Upper lobe of left lung (tissue), 6 donors: ENCODE measurements at regions not wholly inside any gene's neighbourhood (a gene's known extent, or its start where the extent isn't known, plus 50 kb on each side); places are given as distances from the start of the nearest gene placed in this dataset.

Experiments used
- ATAC-seq, 2 donors: fragments of 200-7000 bp; cut with Tn5 transposase; one replicate each; pipeline ENCODE4 v1.9.1; 2022; ENCODE audit warnings: mild to moderate bottlenecking in 2 of 2, moderate library complexity in 2 of 2; ENCODE audit not compliant: low FRiP score in 2 of 2
- DNase-seq, 2 donors: peaks; one replicate each; pipeline ENCODE4 v3.0.0-alpha.2; 2019 to 2020
- H3K27ac ChIP-seq, 4 donors: fragments of 200-600 bp; sonication (generic); one replicate each; pipeline ENCODE4 v1.5.1; 2016 to 2019
- H3K27me3 ChIP-seq, 4 donors: fragments of 200-600 bp; sonication (generic); one replicate each; pipeline ENCODE4 v1.5.1; 2017 to 2019
- H3K36me3 ChIP-seq, 4 donors: fragments of 200-600 bp; sonication (generic); one replicate each; pipeline ENCODE4 v1.5.1; 2016 to 2019
- H3K4me1 ChIP-seq, 4 donors: fragments of 200-600 bp; sonication (generic); one replicate each; pipeline ENCODE4 v1.5.1; 2018 to 2019
- H3K4me3 ChIP-seq, 4 donors: fragments of 200-600 bp; sonication (generic); one replicate each; pipeline ENCODE4 v1.5.1; 2017 to 2019; ENCODE audit warnings: mild to moderate bottlenecking in 2 of 4, moderate library complexity in 1 of 4
- H3K9me3 ChIP-seq, 4 donors: fragments of 200-600 bp; sonication (generic); one replicate each; pipeline ENCODE4 v1.5.1; 2018 to 2019
- EP300 ChIP-seq, 4 donors: sonication (generic); formaldehyde crosslinking; IDR thresholded peaks; one replicate each; pipeline ENCODE4 v1.5.1; 2017; ENCODE audit warnings: antibody characterized with exemption in 4 of 4, control low read depth in 2 of 4
- POLR2A ChIP-seq, 4 donors: fragments of 450-650 bp; IDR thresholded peaks; one replicate each; pipeline ENCODE4 v1.5.1; 2016 to 2017; ENCODE audit warnings: antibody characterized with exemption in 4 of 4, mild to moderate bottlenecking in 2 of 4
- POLR2AphosphoS5 ChIP-seq, 2 donors: sonication (generic); formaldehyde crosslinking; IDR thresholded peaks; one replicate each; pipeline ENCODE4 v1.5.1; 2017; ENCODE audit warnings: antibody characterized with exemption in 2 of 2
- WGBS, 2 donors: methylation state at CpG; one replicate each; pipeline ENCODE4 v1.1.5; 2017 to 2018; 5-methylcytosine and 5-hydroxymethylcytosine counted together
- TF ChIP-seq, protein P1 (sequence below), 6 experiments: fragments of 450-650 bp in 4 of 6; fragments of 200-600 bp in 2 of 6; sonication (generic) in 2 of 6; IDR thresholded peaks; one replicate each; pipeline ENCODE4 v1.5.1; 2016 to 2019; ENCODE audit warnings: antibody characterized with exemption in 6 of 6
- donor health status: DM: no; HTN: no; CAD: no; lungs with moderate emphysema.
- donor health status: DM: no; HTN: yes; CAD: no; lungs with severe emphysema.

DNA sequence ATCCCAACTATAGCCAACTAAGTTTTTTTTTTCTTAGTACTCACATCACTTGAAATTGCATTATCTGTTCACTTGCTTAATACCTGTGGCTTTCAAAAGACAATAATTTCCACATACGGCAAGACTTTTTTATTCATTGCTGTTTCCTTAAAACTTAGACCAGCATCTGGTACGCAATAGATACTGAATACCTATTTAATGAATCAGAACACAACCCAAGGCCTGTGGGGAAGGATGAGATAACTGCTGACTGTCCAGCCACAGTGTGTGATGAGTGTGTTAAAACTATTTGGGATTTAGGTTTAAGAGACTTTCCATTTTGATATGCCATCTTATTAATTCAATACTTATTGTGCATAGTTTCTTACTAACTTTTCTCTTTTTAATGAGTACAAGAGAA is 988.7 kb downstream of the NTRK3 start:
- ATAC-seq (peak in 1 of 2 donors; percentile 72), DNase-seq (no peak)
- Histone ChIP-seq H3K27ac (no peak overlapping the region), H3K4me1 (no peaks in the 10 kb centered on the region), H3K9me3 (peaks cover 0 to 7% (median 0%) of the 10 kb centered on the region in 4 donors), H3K27me3 (no peaks in the 10 kb centered on the region), H3K36me3 (no peaks in the 10 kb centered on the region), H3K4me3 (no peak overlapping the region)
- TF ChIP-seq, protein P1, sequence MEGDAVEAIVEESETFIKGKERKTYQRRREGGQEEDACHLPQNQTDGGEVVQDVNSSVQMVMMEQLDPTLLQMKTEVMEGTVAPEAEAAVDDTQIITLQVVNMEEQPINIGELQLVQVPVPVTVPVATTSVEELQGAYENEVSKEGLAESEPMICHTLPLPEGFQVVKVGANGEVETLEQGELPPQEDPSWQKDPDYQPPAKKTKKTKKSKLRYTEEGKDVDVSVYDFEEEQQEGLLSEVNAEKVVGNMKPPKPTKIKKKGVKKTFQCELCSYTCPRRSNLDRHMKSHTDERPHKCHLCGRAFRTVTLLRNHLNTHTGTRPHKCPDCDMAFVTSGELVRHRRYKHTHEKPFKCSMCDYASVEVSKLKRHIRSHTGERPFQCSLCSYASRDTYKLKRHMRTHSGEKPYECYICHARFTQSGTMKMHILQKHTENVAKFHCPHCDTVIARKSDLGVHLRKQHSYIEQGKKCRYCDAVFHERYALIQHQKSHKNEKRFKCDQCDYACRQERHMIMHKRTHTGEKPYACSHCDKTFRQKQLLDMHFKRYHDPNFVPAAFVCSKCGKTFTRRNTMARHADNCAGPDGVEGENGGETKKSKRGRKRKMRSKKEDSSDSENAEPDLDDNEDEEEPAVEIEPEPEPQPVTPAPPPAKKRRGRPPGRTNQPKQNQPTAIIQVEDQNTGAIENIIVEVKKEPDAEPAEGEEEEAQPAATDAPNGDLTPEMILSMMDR (IDR thresholded peaks at IDR 0.05), result no peak
- TF ChIP-seq POLR2A (IDR thresholded peaks at IDR 0.05), result no peak
- no peak for TF ChIP-seq POLR2AphosphoS5 (IDR thresholded peaks at IDR 0.05)
- TF ChIP-seq EP300 (IDR thresholded peaks at IDR 0.05), result no peak
- 87 to 94% methylated on average over 2 of the region's 2 CpGs for WGBS, 2 donors

DNA sequence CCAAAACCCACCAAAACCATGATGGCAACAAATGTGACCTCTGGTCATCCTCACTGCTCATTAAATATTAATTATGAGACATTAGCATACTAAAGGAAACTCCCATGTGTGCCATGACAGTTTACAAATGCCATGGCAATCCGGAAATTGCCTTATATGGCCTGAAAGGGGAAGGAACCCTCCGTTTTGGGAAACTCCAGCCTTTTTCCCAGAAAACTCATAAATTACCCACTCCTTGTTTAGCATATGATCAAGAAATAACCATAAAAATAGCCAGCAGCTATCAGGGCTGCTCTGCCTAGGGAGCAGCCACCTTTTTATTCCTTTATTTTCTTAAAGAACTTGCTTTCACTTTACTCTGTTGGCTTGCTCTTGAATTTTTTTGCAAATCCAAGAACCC is 992.7 kb downstream of the NTRK3 start:
- no peaks in the 10 kb centered on the region for H3K4me1 ChIP-seq
- H3K4me3 ChIP-seq, result no peak overlapping the region
- DNase-seq (no peak), ATAC-seq (no peak)
- H3K9me3 ChIP-seq, result no peaks in the 10 kb centered on the region
- TF ChIP-seq POLR2A (IDR thresholded peaks at IDR 0.05) (no peak), POLR2AphosphoS5 (IDR thresholded peaks at IDR 0.05) (no peak), EP300 (IDR thresholded peaks at IDR 0.05) (no peak)
- TF ChIP-seq, protein P1 (IDR thresholded peaks at IDR 0.05), result no peak
- 29 to 38% methylated on average over 2 of the region's 2 CpGs for WGBS, 2 donors
- no peak overlapping the region for H3K27ac ChIP-seq
- H3K27me3 ChIP-seq, result no peaks in the 10 kb centered on the region
- no peaks in the 10 kb centered on the region for H3K36me3 ChIP-seq

DNA sequence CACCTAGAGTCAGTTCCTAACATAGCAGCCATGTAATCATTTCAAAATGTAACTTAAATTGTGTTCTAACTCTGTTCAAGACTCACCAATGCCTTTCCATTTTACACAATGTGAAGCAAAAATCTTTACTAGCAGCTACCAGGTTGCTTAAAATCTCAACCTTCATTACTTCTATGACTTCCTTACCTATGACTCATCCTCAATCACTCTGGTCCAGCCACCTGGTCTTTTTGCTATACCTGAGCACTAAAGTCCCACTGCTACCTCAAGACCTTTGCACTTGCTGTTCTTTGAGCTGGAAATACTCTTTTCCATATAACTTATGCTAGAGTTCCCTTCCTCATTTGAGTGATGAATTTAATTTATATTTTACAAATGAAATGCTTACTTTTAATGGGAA is 993.2 kb downstream of the NTRK3 start:
- Histone ChIP-seq H3K9me3 (no peaks in the 10 kb centered on the region), H3K27ac (no peak overlapping the region), H3K4me3 (no peak overlapping the region), H3K27me3 (no peaks in the 10 kb centered on the region), H3K4me1 (no peaks in the 10 kb centered on the region), H3K36me3 (no peaks in the 10 kb centered on the region)
- DNase-seq (no peak), ATAC-seq (no peak)
- TF ChIP-seq EP300 (IDR thresholded peaks at IDR 0.05) (no peak), POLR2AphosphoS5 (IDR thresholded peaks at IDR 0.05) (no peak), POLR2A (IDR thresholded peaks at IDR 0.05) (no peak)
- TF ChIP-seq, protein P1 (IDR thresholded peaks at IDR 0.05), result no peak

DNA sequence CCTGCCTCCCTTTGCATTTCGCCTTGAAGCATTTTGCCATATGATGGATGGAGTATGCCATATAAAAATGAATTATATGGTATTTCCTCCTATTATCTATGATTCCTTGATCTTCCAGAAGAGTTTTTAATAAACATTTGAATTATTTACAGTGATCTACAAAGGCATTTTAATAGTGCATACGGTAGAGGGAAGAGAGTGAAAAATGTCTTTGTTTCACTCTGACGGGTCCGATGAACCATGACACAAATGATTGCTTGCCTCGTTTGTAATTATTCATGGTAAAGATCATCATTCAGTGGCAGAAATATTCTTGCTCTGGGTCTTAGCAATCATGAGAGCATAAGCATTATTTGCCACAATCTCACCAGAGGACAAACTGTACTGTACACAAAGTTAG is 1010.9 kb downstream of the NTRK3 start:
- 67 to 76% methylated on average over 5 of the region's 5 CpGs for WGBS, 2 donors
- H3K4me3 ChIP-seq, result no peak overlapping the region
- no peaks in the 10 kb centered on the region for H3K27me3 ChIP-seq
- no peak overlapping the region for H3K27ac ChIP-seq
- H3K4me1 ChIP-seq, result no peaks in the 10 kb centered on the region
- H3K9me3 ChIP-seq, result no peaks in the 10 kb centered on the region
- TF ChIP-seq POLR2AphosphoS5 (IDR thresholded peaks at IDR 0.05) (no peak), POLR2A (IDR thresholded peaks at IDR 0.05) (no peak), EP300 (IDR thresholded peaks at IDR 0.05) (no peak)
- TF ChIP-seq, protein P1 (IDR thresholded peaks at IDR 0.05), result no peak
- DNase-seq (no peak), ATAC-seq (no peak)
- H3K36me3 ChIP-seq, result no peaks in the 10 kb centered on the region

DNA sequence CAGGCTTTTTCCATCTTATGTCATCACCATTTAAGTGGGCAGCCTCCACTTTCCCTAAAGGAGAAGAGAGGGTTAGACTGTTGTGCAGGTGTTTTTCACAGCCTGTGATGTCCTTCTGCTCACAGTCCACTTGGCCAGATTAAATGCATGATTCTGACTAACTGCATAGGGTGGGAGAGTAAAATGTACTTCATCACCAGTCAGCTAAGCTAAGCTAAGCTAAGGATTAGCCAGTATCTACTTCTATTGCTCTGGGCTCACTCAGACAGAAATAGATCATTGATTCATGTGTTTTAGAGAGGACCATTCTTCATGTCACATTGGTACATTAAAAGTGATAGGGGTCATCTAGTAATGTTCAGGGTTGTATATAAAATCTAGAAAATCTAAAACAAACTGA is 1013.1 kb downstream of the NTRK3 start:
- no peaks in the 10 kb centered on the region for H3K36me3 ChIP-seq
- ATAC-seq (no peak), DNase-seq (no peak)
- no peak overlapping the region for H3K4me3 ChIP-seq
- H3K27ac ChIP-seq, result no peak overlapping the region
- no peaks in the 10 kb centered on the region for H3K27me3 ChIP-seq
- no peaks in the 10 kb centered on the region for H3K4me1 ChIP-seq
- no peaks in the 10 kb centered on the region for H3K9me3 ChIP-seq
- TF ChIP-seq, protein P1 (IDR thresholded peaks at IDR 0.05), result no peak
- TF ChIP-seq POLR2A (IDR thresholded peaks at IDR 0.05), result no peak
